CD4-positive, alpha-beta T cell treated with Interleukin-21 for 1 hour (primary cell): ENCODE measurements at regions not wholly inside any gene's neighbourhood (a gene's known extent, or its start where the extent isn't known, plus 50 kb on each side); places are given as distances from the start of the nearest gene placed in this dataset.
"Not testable (repeated sequence)": the region's sequence is repeated elsewhere in the genome, so short reads cannot be mapped to it uniquely, and the experiment has no call there.

Experiments
- DNase-seq: peaks from one replicate; pipeline ENCODE4 v3.0.0-alpha.2; 2020

- not testable (repeated sequence) for DNase-seq
These were observed 168.4 kb downstream of the CWH43 start for GRCh38 chr4:49154308-49155103.

- DNase-seq, result not testable (repeated sequence)
These were observed 169.2 kb downstream of the CWH43 start for GRCh38 chr4:49155270-49155669.

DNA sequence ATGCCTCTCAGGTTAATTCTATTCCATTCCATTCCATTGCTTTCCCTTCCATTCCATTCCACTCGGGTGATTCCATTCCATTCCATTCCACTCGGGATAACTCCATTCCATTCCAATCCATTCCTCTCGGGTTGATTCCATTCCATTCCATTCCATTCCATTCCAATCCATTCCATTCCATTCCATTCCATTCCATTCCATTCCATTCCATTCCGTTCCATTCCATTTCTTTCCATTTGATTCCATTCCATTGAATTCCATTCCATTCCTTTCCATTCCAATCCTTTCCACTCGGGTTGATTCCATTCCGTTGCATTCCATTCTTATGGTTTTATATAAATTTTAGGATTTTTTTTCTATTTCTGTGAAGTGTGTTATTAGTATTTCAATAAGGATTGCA, 170.2 kb downstream of the CWH43 start:
- not testable (repeated sequence) for DNase-seq

DNA sequence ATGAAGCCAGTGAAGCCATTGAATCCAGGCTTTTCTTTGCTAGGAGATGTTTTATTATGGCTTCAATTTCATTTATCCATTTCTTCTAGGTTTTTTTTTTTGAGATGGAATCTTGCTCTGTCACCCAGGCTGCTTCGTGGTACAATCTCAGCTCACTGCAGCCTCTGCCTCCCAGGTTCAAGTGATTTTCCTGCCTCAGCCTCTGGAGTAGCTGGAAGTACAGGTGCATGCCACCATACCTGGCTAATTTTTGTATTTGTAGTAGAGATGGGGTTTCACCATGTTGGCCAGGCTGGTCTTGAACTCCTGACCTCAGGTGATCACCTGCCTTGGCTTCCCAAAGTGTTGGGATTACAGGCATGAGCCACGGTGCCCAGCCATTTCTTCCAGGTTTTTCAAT, 171.6 kb downstream of the CWH43 start:
- not testable (repeated sequence) for DNase-seq

DNA sequence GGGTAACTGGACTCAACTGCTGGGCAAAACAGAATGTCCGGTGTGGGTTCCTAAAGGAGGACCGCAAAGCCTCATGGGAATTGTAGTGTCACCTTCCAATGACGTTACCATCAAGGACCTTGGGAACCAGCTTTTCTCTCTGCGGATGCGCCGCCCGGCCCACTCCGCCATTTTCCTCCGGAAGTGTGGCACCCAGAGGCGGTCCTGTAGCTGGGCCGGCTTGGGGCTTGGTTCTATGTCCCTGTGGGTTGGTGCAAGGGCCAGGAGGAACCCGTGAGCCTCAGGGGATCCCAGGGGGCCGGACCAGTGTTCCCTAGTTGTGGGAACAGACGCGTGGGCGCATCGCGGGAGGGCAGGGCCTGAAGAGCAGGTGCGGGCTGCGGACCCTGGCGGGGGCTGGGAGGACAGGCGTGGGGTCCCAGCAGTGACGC, 175.1 kb downstream of the CWH43 start:
- DNase-seq, result not testable (repeated sequence)

GRCh38 chr4:49164916-49165315, 178.8 kb downstream of the CWH43 start:
- not testable (repeated sequence) for DNase-seq

DNA sequence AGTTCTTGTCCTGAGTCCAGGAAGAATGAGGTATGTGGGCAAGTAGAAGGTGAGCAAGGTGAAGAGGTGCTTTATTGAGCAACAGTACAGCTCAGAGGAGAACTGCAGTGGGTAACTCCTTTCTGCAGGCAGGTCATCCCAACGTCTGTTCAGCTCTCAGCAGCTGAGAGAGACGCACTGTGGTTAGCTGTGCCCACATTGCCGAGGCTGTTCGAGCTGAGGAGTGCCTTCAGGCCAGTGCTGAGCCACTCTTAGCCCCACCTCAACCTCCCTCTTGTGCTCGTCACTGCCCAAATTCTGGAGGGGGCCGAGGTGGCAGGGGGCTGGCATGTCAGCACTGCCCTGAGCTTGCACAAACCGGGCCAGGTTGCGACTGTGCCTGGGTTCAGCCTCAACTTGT, 191.8 kb downstream of the CWH43 start:
- DNase-seq, result not testable (repeated sequence)

DNA sequence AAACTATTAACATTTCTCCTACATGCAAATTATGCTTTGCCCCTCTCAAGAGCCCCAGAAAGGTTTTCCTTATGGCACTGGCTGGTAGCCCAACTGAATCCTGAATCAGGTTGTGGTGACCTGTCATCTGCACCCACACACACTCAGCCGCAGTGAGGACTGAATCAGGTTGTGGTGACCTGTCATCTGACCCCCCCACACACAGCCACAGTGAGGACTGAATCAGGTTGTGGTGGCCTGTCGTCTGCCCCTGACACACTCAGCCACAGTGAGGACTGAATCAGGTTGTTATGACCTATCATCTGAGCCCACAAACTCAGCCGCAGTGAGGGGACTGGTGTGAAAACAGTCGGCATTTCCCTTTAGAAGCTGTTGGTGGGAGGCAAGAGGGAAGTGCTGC, 195.0 kb downstream of the CWH43 start:
- DNase-seq, result not testable (repeated sequence)

DNA sequence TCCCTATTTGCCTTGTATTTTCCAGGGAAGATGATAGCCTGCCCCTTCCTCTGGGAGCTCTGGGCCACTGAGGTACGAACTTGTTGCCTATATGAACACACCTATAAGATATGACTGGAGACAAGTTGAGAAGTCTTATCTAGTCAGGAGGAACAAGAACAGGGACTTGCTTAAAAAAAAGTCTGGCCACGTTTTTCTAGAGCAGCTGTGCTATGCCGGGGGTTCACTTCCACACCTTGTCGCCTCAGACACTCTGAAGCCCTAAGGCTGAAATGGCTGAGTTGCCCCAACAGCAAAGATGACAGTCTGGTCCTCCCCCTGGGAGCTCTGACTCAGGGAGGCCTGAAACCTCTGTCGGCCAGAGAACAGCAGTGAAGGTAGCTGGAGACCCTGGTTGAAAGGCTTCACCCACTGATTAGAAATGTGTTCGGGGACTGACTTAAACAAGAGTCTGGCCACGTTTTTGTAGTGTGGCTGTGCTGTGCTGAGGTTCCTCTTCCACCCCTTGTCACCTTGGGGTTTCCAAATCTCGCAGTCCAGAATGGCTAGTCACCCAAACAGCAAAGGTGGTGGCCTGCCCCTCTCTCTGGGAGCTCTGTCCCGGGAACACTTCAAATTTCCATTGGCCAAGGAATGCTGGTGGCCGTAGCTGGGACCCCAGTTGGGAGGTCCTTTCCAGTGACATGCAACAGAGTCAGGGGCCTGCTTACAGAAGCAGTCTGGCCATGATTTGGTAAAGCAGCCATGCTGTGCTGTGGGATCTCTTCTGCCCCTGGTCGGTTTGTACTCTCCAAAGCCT, 225.5 kb downstream of the CWH43 start:
- not testable (repeated sequence) for DNase-seq

- not testable (repeated sequence) for DNase-seq
These were observed 227.2 kb downstream of the CWH43 start for GRCh38 chr4:49213250-49213649.

DNA sequence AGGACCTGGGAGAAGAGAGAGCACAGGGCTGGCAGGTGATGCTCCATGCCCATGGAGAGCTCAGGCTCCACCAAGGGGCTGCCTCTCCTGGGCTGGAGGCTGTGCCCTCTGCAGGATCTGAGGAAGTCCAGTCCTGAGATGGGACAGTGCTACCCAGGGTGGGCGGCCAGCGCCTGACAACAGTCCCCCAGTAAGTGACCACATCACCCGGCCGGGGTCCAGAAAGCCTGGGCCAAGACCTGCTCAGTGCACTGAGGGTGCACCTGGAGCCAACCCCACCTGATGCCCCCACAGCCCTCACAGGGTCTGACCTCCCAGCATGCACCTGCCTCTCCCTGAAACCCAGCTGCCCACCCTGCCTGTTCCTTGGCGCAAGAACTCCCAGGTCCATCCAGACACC, 227.7 kb downstream of the CWH43 start:
- DNase-seq, result not testable (repeated sequence)

- not testable (repeated sequence) for DNase-seq
These were observed 228.5 kb downstream of the CWH43 start for GRCh38 chr4:49214453-49215081.

DNA sequence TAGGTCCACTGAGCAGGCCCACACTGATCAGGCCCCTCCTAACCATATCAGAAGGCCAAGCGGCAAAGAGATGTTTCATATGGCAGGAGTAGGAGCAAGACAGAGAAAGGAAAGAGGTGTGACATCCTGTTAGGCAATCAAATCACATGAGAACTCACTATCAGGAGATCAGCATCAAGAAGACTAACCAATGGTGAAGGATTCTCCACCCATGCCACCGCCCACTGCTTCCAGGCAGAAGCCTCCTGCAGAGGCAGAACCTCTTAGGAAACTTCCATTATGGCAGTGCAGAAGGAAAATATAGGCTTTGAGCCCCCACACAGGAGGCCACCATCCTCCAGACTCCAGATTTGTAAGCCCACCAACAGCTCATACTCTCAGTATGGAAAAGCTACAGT, 229.0 kb downstream of the CWH43 start:
- DNase-seq, result not testable (repeated sequence)

DNA sequence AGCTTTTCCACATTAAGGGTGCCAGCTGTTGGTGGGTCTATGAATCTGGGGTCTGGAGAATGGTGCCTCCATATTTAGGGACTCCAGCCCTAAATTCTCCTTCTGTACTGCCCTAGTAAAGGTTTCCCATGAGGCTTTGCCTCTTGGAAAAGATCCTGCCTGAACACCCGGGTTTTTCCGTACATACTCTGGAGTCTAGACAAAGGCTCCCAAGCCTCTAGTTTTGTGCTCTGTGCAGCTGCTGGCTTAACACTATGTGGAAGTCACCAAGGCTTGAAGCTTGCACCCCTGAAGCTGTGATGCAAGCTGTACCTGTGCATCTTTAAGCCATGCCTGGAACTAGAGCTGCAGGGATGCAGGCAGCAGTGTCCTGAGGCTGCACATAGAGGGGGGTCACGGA, 230.5 kb downstream of the CWH43 start:
- DNase-seq, result not testable (repeated sequence)

GRCh38 chr4:49217492-49217891, 231.4 kb downstream of the CWH43 start:
- DNase-seq, result no peak

DNA sequence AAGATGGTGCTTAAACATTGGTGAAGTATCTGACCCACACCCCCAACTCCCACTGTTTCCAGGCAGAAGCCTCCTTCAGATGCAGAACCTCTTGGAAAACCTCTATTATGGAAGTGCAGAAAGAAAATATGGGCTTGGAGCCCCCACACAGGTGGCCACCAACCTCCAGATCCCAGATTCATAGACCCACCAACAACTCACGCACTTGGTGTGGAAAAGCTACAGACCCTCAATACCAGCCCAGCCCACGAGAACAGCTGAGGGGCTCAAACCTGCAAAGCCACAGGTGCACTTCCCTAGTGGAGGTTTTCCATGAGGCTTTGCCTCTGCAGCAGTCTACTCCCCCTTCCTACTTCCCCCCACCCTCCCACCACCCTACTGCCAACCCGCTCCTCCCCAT, 232.0 kb downstream of the CWH43 start:
- not testable (repeated sequence) for DNase-seq

GRCh38 chr4:49218931-49219330, 232.9 kb downstream of the CWH43 start:
- DNase-seq, result not testable (repeated sequence)

- DNase-seq, result not testable (repeated sequence)
These were observed 233.6 kb downstream of the CWH43 start for GRCh38 chr4:49219489-49220225.

GRCh38 chr4:49221209-49221608, 235.1 kb downstream of the CWH43 start:
- DNase-seq, result no peak

DNA sequence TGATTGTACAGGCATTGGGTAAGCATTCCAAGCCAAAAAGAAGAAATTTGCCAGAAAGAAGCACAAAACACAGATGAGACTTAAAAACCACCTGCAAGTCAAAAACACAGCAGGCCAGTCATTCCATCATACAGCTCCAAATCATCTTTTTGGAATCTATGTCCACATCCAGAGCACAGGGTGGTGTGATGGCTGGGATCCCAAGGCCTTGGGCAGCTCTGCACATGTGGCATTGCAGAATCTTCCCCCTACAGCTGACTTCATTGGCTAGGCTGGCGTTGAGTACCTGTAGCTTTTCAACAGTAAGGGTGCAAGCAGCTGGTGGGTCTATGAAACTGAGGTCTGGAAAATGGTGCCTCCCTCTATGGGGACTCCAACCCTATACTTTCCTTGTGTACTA, 236.7 kb downstream of the CWH43 start:
- DNase-seq, result not testable (repeated sequence)

- DNase-seq, result not testable (repeated sequence)
These were observed 240.3 kb downstream of the CWH43 start for GRCh38 chr4:49226216-49226866.

DNA sequence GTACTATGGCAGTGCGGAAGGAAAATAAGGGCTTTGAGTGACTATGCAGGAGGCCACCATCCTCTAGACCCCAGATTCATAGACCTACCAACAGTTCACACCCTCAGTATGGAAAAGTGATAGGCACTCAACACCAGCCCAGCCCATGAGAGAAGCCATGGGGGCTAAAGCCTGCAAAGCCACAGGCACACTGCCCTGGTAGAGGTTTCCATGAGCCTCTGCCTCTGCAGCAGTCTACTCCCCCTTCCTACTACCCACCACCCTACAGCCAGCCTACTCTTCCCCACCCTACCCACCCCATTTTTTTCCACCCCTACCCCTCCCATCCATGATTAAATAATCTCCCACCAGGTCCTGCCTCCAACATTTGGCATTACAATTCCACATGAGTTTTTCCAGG, 241.9 kb downstream of the CWH43 start:
- not testable (repeated sequence) for DNase-seq
